Peyer's patch (tissue), 4 donors: ENCODE measurements at regions not wholly inside any gene's neighbourhood (a gene's known extent, or its start where the extent isn't known, plus 50 kb on each side); places are given as distances from the start of the nearest gene placed in this dataset.

ENCODE experiments used
- DNase-seq, 3 donors: peaks; one replicate each; pipeline ENCODE4 v3.0.0-alpha.2; 2017 to 2019
- H3K27ac ChIP-seq, 4 donors: fragments of 200-600 bp; sonication (generic); one replicate each; pipeline ENCODE4 v1.5.1; 2016 to 2019
- H3K27me3 ChIP-seq, 2 donors: fragments of 200-600 bp; sonication (generic); one replicate each; pipeline ENCODE4 v1.5.1; 2019
- H3K36me3 ChIP-seq, 3 donors: fragments of 200-600 bp; sonication (generic); one replicate each; pipeline ENCODE4 v1.5.1; 2016 to 2019
- H3K4me1 ChIP-seq, 4 donors: fragments of 200-600 bp; sonication (generic); one replicate each; pipeline ENCODE4 v1.5.1; 2016 to 2019
- H3K4me3 ChIP-seq, 4 donors: fragments of 200-600 bp; sonication (generic); 1 replicate in 3 of 4; 2 replicates in 1 of 4; pipeline ENCODE4 v1.5.1; 2016 to 2019; ENCODE audit warnings: mild to moderate bottlenecking in 1 of 4
- H3K9me3 ChIP-seq, 4 donors: fragments of 200-600 bp; sonication (generic); one replicate each; pipeline ENCODE4 v1.5.1; 2016 to 2019; ENCODE audit warnings: mild to moderate bottlenecking in 1 of 4
- POLR2A ChIP-seq, 2 donors: fragments of 450-650 bp; IDR thresholded peaks; one replicate each; pipeline ENCODE4 v1.5.1; 2017; ENCODE audit warnings: antibody characterized with exemption in 2 of 2, mild to moderate bottlenecking in 2 of 2, moderate library complexity in 2 of 2
- TF ChIP-seq, protein P1 (sequence below), 6 experiments: fragments of 450-650 bp in 4 of 6; fragments of 200-600 bp in 2 of 6; sonication (generic) in 1 of 6; IDR thresholded peaks; one replicate each; pipeline ENCODE4 v1.5.1; 2017 to 2019; ENCODE audit warnings: antibody characterized with exemption in 6 of 6, mild to moderate bottlenecking in 3 of 6, moderate library complexity in 1 of 6

DNA sequence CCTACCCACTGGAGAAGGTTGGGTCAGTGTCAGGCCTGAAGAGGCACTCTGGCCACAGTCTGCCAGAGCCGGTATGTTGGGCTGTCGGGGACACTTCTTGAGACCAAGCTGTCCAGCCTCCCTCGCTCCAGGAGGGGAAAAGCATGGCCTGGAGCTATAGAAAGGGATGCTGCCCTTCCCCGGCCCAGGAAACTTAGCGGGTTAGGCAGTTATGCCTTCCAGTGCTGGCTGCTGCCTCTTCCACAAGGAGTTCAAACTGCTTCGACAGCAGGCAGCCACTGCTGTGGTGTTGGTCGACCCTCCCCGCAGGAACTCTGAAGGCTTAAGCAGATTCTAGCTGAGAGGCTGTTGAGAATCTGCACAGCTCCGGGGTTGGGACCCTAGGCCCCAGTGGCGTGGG lies 819.4 kb downstream of the DIPK2A start:
- Histone ChIP-seq H3K27me3 (no peaks in the 10 kb centered on the region), H3K9me3 (no peaks in the 10 kb centered on the region), H3K27ac (no peak overlapping the region), H3K4me3 (no peak overlapping the region), H3K4me1 (no peaks in the 10 kb centered on the region), H3K36me3 (no peaks in the 10 kb centered on the region)
- TF ChIP-seq POLR2A (IDR thresholded peaks at IDR 0.05) = no peak
- TF ChIP-seq, protein P1, sequence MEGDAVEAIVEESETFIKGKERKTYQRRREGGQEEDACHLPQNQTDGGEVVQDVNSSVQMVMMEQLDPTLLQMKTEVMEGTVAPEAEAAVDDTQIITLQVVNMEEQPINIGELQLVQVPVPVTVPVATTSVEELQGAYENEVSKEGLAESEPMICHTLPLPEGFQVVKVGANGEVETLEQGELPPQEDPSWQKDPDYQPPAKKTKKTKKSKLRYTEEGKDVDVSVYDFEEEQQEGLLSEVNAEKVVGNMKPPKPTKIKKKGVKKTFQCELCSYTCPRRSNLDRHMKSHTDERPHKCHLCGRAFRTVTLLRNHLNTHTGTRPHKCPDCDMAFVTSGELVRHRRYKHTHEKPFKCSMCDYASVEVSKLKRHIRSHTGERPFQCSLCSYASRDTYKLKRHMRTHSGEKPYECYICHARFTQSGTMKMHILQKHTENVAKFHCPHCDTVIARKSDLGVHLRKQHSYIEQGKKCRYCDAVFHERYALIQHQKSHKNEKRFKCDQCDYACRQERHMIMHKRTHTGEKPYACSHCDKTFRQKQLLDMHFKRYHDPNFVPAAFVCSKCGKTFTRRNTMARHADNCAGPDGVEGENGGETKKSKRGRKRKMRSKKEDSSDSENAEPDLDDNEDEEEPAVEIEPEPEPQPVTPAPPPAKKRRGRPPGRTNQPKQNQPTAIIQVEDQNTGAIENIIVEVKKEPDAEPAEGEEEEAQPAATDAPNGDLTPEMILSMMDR (IDR thresholded peaks at IDR 0.05) = no peak
- DNase-seq = no peak

DNA sequence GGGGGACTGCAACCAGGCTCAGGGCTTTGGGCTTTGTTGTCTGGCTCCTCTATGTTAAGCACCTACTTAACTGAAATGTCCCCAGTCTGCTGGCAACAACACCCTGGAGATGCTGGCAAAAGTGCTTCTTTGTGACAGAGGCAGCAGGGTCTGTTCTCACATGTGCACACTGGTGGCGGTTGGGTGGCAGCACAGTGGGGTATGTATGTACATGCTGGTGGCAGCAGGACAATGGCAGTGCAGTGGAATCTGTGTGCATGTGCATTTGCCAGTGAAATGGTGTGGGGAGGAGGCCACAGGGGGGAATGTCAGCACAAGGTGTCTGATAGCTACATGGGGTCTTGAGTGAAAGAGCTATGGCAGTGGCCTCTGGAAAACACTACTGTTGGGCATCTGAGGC lies 830.3 kb downstream of the DIPK2A start:
- no peak for TF ChIP-seq POLR2A (IDR thresholded peaks at IDR 0.05)
- TF ChIP-seq, protein P1 (IDR thresholded peaks at IDR 0.05) = no peak
- Histone ChIP-seq H3K27me3 (no peaks in the 10 kb centered on the region), H3K27ac (no peak overlapping the region), H3K4me3 (no peak overlapping the region), H3K36me3 (no peaks in the 10 kb centered on the region), H3K4me1 (no peaks in the 10 kb centered on the region), H3K9me3 (no peaks in the 10 kb centered on the region)
- DNase-seq = no peak

- H3K27me3 ChIP-seq = no peaks in the 10 kb centered on the region
- TF ChIP-seq, protein P1 (IDR thresholded peaks at IDR 0.05) = no peak
- TF ChIP-seq POLR2A (IDR thresholded peaks at IDR 0.05) = no peak
- H3K9me3 ChIP-seq = no peaks in the 10 kb centered on the region
- H3K4me1 ChIP-seq = no peaks in the 10 kb centered on the region
- no peaks in the 10 kb centered on the region for H3K36me3 ChIP-seq
- no peak for DNase-seq
- no peak overlapping the region for H3K4me3 ChIP-seq
- no peak overlapping the region for H3K27ac ChIP-seq
Observed at GRCh38 chr3:144809380-144809779, 837.8 kb downstream of the DIPK2A start.

DNA sequence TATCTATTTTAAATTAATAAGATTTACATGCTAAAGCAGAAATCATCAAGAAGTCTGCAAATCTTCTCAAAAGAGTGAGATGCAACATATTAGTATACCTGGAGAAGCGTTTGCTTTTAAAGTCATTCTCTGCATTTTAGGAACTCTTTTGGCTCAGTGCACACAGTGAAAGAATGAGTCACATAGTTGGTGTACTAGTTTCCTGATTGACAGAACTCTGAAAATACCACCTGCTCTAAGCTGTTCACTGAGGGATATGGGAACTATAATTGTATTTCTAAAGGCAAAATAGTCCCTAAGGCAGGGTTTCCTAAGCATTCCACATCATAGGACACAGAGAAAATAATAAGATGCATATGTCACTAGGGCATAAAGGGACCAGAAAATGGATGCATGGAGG lies 838.5 kb downstream of the DIPK2A start:
- no peaks in the 10 kb centered on the region for H3K36me3 ChIP-seq
- no peak for TF ChIP-seq POLR2A (IDR thresholded peaks at IDR 0.05)
- TF ChIP-seq, protein P1 (IDR thresholded peaks at IDR 0.05) = no peak
- H3K9me3 ChIP-seq = no peaks in the 10 kb centered on the region
- H3K4me3 ChIP-seq = no peak overlapping the region
- H3K27ac ChIP-seq = no peak overlapping the region
- H3K27me3 ChIP-seq = no peaks in the 10 kb centered on the region
- H3K4me1 ChIP-seq = no peaks in the 10 kb centered on the region
- no peak for DNase-seq

- DNase-seq = no peak
- no peaks in the 10 kb centered on the region for H3K36me3 ChIP-seq
- H3K27ac ChIP-seq = no peak overlapping the region
- H3K27me3 ChIP-seq = no peaks in the 10 kb centered on the region
- H3K9me3 ChIP-seq = no peaks in the 10 kb centered on the region
- TF ChIP-seq, protein P1 (IDR thresholded peaks at IDR 0.05) = no peak
- no peak for TF ChIP-seq POLR2A (IDR thresholded peaks at IDR 0.05)
- H3K4me3 ChIP-seq = no peak overlapping the region
- H3K4me1 ChIP-seq = no peaks in the 10 kb centered on the region
Observed at GRCh38 chr3:144815655-144816054, 844.0 kb downstream of the DIPK2A start.

DNA sequence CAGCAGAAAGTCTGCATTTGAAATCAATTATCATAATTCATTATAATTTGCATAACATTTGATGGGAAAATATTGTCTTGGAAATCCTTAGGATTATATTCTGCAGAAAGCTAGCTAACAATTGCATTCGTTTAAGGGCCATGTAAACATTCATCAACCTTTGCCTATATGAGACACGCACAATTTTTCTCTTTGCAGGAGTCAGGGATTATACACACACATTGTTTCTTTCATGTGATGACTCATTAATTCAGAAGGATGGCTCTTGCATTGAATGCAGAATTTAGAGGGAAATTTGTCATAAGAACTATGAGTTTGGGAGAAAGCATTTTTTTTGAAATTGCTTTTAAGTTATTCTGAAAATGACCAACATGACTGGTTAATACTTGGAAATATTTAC lies 844.7 kb downstream of the DIPK2A start:
- no peak for DNase-seq
- Histone ChIP-seq H3K36me3 (no peaks in the 10 kb centered on the region), H3K27me3 (no peaks in the 10 kb centered on the region), H3K27ac (no peak overlapping the region), H3K4me1 (no peaks in the 10 kb centered on the region), H3K9me3 (no peaks in the 10 kb centered on the region), H3K4me3 (no peak overlapping the region)
- TF ChIP-seq, protein P1 (IDR thresholded peaks at IDR 0.05) = no peak
- no peak for TF ChIP-seq POLR2A (IDR thresholded peaks at IDR 0.05)
